HepG2 (cell line): ENCODE measurements at regions not wholly inside any gene's neighbourhood (a gene's known extent, or its start where the extent isn't known, plus 50 kb on each side); places are given as distances from the start of the nearest gene placed in this dataset.

Experiments
- ATAC-seq: fragments of 200-7000 bp; cut with Tn5 transposase; 3 replicates; pipeline ENCODE4 v1.9.1; 2020; ENCODE audit warnings: mild to moderate bottlenecking, moderate library complexity
- BruUV-seq: library from RNA; stranded (reverse); fragments of 400-500 nt; replicated peaks from 2 replicates; lab custom pipeline; 2021; lab: Mats Ljungman, UMichigan
- CTCF ChIA-PET: fragments of 300-600 bp; formaldehyde crosslinking; extraction: SDS; loops from one replicate; lab custom pipeline; 2021; ENCODE audit warnings: low total read pairs, inconsistent platforms, low intra/inter-chr PET ratio; lab: Yijun Ruan, JAX
- POLR2A ChIA-PET: fragments of 350-600 bp; sonication (Branson Sonifier 250); formaldehyde crosslinking; loops from one replicate; lab custom pipeline; 2020; ENCODE audit warnings: antibody characterized with exemption, inconsistent platforms; lab: Yijun Ruan, JAX
- DNase-seq: peaks from one replicate; pipeline ENCODE4 v3.0.0-alpha.2; 2015; ENCODE audit warnings: low spot score
- FAIRE-seq: peaks from 3 replicates; lab custom pipeline; 2011; peaks lifted over from hg19 to GRCh38; lab: Jason Lieb, UNC
- H2AFZ ChIP-seq: one replicate; pipeline ENCODE4 v1.6.1; 2011; ENCODE audit warnings: low read length, inconsistent platforms
- H3K27ac ChIP-seq: fragments of 300-600 bp; 3 replicates; pipeline ENCODE4 v1.8.0; 2011; ENCODE audit warnings: mixed run types, mild to moderate bottlenecking, mixed read lengths, low read length, inconsistent platforms; ENCODE audit not compliant: insufficient read depth; ENCODE audit errors: extremely low read length
- H3K27me3 ChIP-seq, 2 experiments: fragments of 200-600 bp in 1 of 2; 2 replicates in 1 of 2; 3 replicates in 1 of 2; pipeline versions ENCODE4 v1.6.0 to v1.8.0; 2011; ENCODE audit warnings: low read length in 2 of 2, mild to moderate bottlenecking in 2 of 2, moderate library complexity in 2 of 2, inconsistent platforms in 1 of 2; ENCODE audit not compliant: insufficient read depth in 2 of 2, control insufficient read depth in 1 of 2
- H3K36me3 ChIP-seq, 2 experiments: fragments of 200-600 bp in 1 of 2; replicated peaks in 1 of 2; 2 replicates in 1 of 2; 3 replicates in 1 of 2; pipeline versions ENCODE4 v1.5.1 to v1.8.0; 2011; ENCODE audit warnings: low read length in 2 of 2, inconsistent platforms in 1 of 2; ENCODE audit not compliant: insufficient read depth in 2 of 2, control insufficient read depth in 1 of 2
- H3K4me1 ChIP-seq: 2 replicates; pipeline ENCODE4 v1.5.1; 2012; ENCODE audit warnings: low read length, inconsistent platforms; ENCODE audit not compliant: insufficient read depth
- H3K4me2 ChIP-seq: 2 replicates; pipeline ENCODE4 v1.6.0; 2011; ENCODE audit warnings: low read depth, low read length, inconsistent platforms
- H3K4me3 ChIP-seq, 3 experiments: fragments of 200-600 bp in 1 of 3; sonication (generic), shearing (Covaris generic) in 1 of 3; replicated peaks in 1 of 3; 2 replicates each; pipeline ENCODE4 v1.5.1; 2011 to 2016; ENCODE audit warnings: low read length in 3 of 3, inconsistent platforms in 2 of 3, low read depth in 2 of 3, mild to moderate bottlenecking in 2 of 3, control low read depth in 1 of 3, mixed read lengths in 1 of 3; ENCODE audit not compliant: insufficient read depth in 1 of 3
- H3K79me2 ChIP-seq: one replicate; pipeline ENCODE4 v1.6.1; 2011; ENCODE audit warnings: low read length, inconsistent platforms; ENCODE audit not compliant: insufficient read depth
- H3K9ac ChIP-seq: 2 replicates; pipeline ENCODE4 v1.6.0; 2011; ENCODE audit warnings: mild to moderate bottlenecking, low read depth, low read length, inconsistent platforms; ENCODE audit not compliant: insufficient read depth
- H3K9me3 ChIP-seq: 2 replicates; pipeline ENCODE4 v1.5.1; 2012; ENCODE audit warnings: mild to moderate bottlenecking, low read length
- H4K20me1 ChIP-seq: 2 replicates; pipeline ENCODE4 v1.6.0; 2011; ENCODE audit warnings: inconsistent platforms, mild to moderate bottlenecking, low read length, moderate library complexity; ENCODE audit not compliant: insufficient read depth
- NCOA5 ChIP-seq: sonication (generic); formaldehyde crosslinking; IDR thresholded peaks from 2 replicates; pipeline ENCODE4 v1.4.0; 2020; ENCODE audit warnings: missing genetic modification reagents
- PTBP1 ChIP-seq: fragments of 200-400 bp; formaldehyde crosslinking; IDR thresholded peaks from 2 replicates; pipeline ENCODE4 v1.6.1; 2018; ENCODE audit warnings: low read length, low read depth; ENCODE audit not compliant: poor library complexity, severe bottlenecking
- SAFB2 ChIP-seq: sonication (generic); formaldehyde crosslinking; IDR thresholded peaks from 2 replicates; pipeline ENCODE4 v1.5.1; 2020; ENCODE audit warnings: missing genetic modification reagents, low read depth, mild to moderate bottlenecking, borderline replicate concordance
- TBL1XR1 ChIP-seq: fragments of 150-350 bp; IDR thresholded peaks from 2 replicates; pipeline ENCODE4 v1.6.1; 2014; ENCODE audit warnings: borderline replicate concordance, low read length; ENCODE audit not compliant: partially characterized antibody
- ZBTB7A ChIP-seq: sonication (generic); formaldehyde crosslinking; IDR thresholded peaks from 2 replicates; pipeline ENCODE4 v1.8.0; 2022; ENCODE audit warnings: mild to moderate bottlenecking, missing genetic modification reagents
- ZNF484 ChIP-seq: sonication (generic); formaldehyde crosslinking; IDR thresholded peaks from 2 replicates; pipeline ENCODE4 v1.5.1; 2020; ENCODE audit warnings: mild to moderate bottlenecking, low read depth, missing genetic modification reagents, borderline replicate concordance
- ZNF546 ChIP-seq: sonication (generic); formaldehyde crosslinking; conservative IDR thresholded peaks from 2 replicates; pipeline ENCODE4 v1.8.1; 2023; ENCODE audit warnings: mild to moderate bottlenecking, missing genetic modification reagents
- WGBS: methylation state at CpG from one replicate; pipeline ENCODE4 v1.1.6; 2017; ENCODE audit warnings: low lambda C conversion rate; 5-methylcytosine and 5-hydroxymethylcytosine counted together
- in situ Hi-C: cut with HindIII; loops from 2 replicates; pipeline ENCODE4 v1.10.0; 2017; ENCODE audit warnings: low pct_unique_long_range_greater_than_20kb; ENCODE audit not compliant: extremely low pct_ligation_motif_present
- intact Hi-C: fragments of 100-400 bp; cut with micrococcal nuclease; formaldehyde crosslinking; loops from one replicate; pipeline ENCODE4 v1.10.0; 2022; ENCODE audit not compliant: unreplicated experiment
- TF ChIP-seq, protein P1 (sequence below): sonication (generic); formaldehyde crosslinking; IDR thresholded peaks from 2 replicates; pipeline ENCODE4 v1.4.0; 2020; ENCODE audit warnings: missing genetic modification reagents

DNA sequence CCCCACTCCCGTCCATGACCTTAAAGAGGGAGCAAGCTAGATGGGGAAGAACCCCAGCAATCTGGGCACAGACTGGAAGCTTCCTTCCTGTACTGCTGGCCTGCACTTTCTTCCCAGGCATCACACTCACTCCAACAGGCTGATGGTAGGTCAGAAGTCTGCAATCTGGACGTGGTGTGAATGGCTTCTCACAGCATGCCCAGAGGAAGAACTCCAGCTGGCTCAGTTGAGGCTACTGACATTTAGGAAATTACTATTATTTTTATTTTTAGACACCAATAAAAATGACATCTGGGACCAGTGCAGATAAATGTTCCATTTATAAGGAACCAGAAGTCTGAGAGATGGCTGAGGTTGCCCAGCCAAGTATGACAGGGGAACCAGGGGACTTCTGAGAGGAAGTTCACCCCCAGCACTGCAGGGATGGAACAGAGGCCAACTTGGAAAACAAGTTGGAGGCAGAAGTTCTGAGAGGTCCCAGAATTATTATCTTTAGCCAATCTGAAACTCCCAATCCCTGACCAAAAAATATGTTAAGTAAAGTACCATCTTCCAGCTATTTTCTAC, 163.8 kb upstream of the CTNNB1 start (continued):
- TF ChIP-seq, protein P1, sequence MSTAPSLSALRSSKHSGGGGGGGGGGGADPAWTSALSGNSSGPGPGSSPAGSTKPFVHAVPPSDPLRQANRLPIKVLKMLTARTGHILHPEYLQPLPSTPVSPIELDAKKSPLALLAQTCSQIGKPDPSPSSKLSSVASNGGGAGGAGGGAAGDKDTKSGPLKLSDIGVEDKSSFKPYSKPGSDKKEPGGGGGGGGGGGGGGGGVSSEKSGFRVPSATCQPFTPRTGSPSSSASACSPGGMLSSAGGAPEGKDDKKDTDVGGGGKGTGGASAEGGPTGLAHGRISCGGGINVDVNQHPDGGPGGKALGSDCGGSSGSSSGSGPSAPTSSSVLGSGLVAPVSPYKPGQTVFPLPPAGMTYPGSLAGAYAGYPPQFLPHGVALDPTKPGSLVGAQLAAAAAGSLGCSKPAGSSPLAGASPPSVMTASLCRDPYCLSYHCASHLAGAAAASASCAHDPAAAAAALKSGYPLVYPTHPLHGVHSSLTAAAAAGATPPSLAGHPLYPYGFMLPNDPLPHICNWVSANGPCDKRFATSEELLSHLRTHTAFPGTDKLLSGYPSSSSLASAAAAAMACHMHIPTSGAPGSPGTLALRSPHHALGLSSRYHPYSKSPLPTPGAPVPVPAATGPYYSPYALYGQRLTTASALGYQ (CRISPR knock-in tag), result no peak
- TF ChIP-seq ZNF484 (CRISPR knock-in tag), result no peak
- no peak for TF ChIP-seq TBL1XR1
- no peak for TF ChIP-seq SAFB2 (CRISPR knock-in tag)
- no peak for TF ChIP-seq ZBTB7A (CRISPR knock-in tag)
- no peak for TF ChIP-seq ZNF546 (CRISPR knock-in tag)
- TF ChIP-seq NCOA5, result no peak

DNA sequence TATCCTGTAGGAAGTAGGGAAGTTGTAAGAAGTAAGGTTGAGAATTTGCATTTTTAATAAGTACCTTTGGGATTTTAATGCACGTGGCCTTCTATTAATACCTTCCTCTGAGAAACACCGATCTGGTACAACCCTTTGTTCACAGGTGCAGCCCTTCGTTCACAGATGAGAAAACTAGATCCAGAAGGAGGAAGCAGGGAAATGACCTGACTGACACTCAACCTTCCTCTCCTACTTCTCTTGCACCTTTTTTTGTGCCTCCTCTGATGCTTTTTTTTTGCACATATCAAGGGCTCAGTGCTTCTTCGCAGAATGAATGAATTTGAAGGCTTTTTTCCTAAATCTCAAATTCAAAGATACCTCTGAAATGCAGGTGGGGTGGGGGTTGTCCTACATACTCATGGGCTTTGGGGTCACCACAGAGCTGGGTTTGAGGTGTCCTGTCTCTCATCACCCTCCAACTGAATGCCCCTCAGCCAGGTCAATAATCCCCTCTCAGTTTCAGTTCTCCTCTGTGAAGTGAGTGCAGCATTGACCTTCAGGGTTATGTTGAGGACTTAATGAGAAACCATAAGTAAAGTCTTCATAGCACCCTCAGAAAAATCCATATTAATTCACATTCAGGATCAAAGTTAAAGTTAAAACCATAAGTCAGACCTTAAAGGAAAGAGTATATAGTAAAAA, 161.5 kb upstream of the CTNNB1 start:
- Histone ChIP-seq H4K20me1 (no peaks in the 10 kb centered on the region), H3K36me3 (no peaks in the 10 kb centered on the region), H3K4me2 (no peak overlapping the region), H3K27ac (no peak overlapping the region), H3K9ac (no peak overlapping the region), H2AFZ (no peak overlapping the region), H3K9me3 (no peaks in the 10 kb centered on the region), H3K4me1 (peaks cover 5% of the 10 kb centered on the region)
- intact Hi-C loops, result no loop called here
- FAIRE-seq, result no peak
- in situ Hi-C loops, result no loop called here
- no peak for ATAC-seq
- CTCF ChIA-PET, result no interaction called here
- BruUV-seq, result no TSS peak
- WGBS, result 14% methylated on average over 4 of the region's 4 CpGs
- TF ChIP-seq PTBP1, result no peak
- TF ChIP-seq, all 625 proteins: peak for 0
- Histone ChIP-seq H3K27me3 (0 out of 5 replicates have a peak, but pooled peaks cover 0 to 4% of the 10 kb centered on the region in 2 experiments), H3K79me2 (no peaks in the 10 kb centered on the region), H3K4me3 (no peak overlapping the region)
- no peak for DNase-seq
- POLR2A ChIA-PET, result no interaction called here
